IMR-90 (cell line): ENCODE measurements at regions not wholly inside any gene's neighbourhood (a gene's known extent, or its start where the extent isn't known, plus 50 kb on each side); places are given as distances from the start of the nearest gene placed in this dataset.

ENCODE experiments used
- ATAC-seq: fragments of 200-7000 bp; cut with Tn5 transposase; 2 replicates; pipeline ENCODE4 v1.9.1; 2020; ENCODE audit warnings: low read depth, mild to moderate bottlenecking, moderate library complexity
- BruUV-seq: library from RNA; stranded (reverse); fragments of 400-500 nt; replicated peaks from 2 replicates; lab custom pipeline; 2021; lab: Mats Ljungman, UMichigan
- CTCF ChIA-PET: fragments of 300-600 bp; formaldehyde crosslinking; extraction: SDS; loops from one replicate; lab custom pipeline; 2021; ENCODE audit warnings: antibody characterized with exemption; lab: Yijun Ruan, JAX
- POLR2A ChIA-PET: fragments of 300-600 bp; sonication (Branson Sonifier 250); formaldehyde crosslinking; loops from one replicate; lab custom pipeline; 2022; ENCODE audit warnings: antibody characterized with exemption; ENCODE audit not compliant: unreplicated experiment; lab: Charles Lee
- DNase-seq: peaks from one replicate; pipeline ENCODE4 v3.0.0; 2013
- H2AFZ ChIP-seq: replicated peaks from 2 replicates; pipeline ENCODE3; 2013; ENCODE audit warnings: low read length, mild to moderate bottlenecking; ENCODE audit not compliant: poor library complexity
- H2AK5ac ChIP-seq: 2 replicates; pipeline ENCODE4 v1.6.1; 2013; ENCODE audit warnings: low read depth, low read length, inconsistent platforms
- H2AK9ac ChIP-seq: replicated peaks from 2 replicates; pipeline ENCODE3; 2013; ENCODE audit warnings: mild to moderate bottlenecking, low read depth, low read length, moderate library complexity; ENCODE audit not compliant: poor library complexity
- H2BK120ac ChIP-seq: 2 replicates; pipeline ENCODE4 v1.6.1; 2013; ENCODE audit warnings: low read depth, low read length, inconsistent platforms
- H2BK15ac ChIP-seq: 3 replicates; pipeline ENCODE4 v1.6.1; 2013; ENCODE audit warnings: low read depth, low read length, inconsistent platforms
- H2BK20ac ChIP-seq: 2 replicates; pipeline ENCODE4 v1.6.1; 2013; ENCODE audit warnings: low read depth, mild to moderate bottlenecking, inconsistent platforms, low read length, moderate library complexity
- H2BK5ac ChIP-seq: 2 replicates; pipeline ENCODE4 v1.6.1; 2013; ENCODE audit warnings: mild to moderate bottlenecking, low read depth, low read length, inconsistent platforms; ENCODE audit not compliant: poor library complexity, severe bottlenecking
- H3K14ac ChIP-seq: replicated peaks from 2 replicates; pipeline ENCODE4 v1.6.1; 2013; ENCODE audit warnings: low read depth, low read length, inconsistent platforms
- H3K18ac ChIP-seq: 2 replicates; pipeline ENCODE4 v1.6.1; 2013; ENCODE audit warnings: low read depth, low read length, control low read depth
- H3K23ac ChIP-seq: 2 replicates; pipeline ENCODE4 v1.6.1; 2013; ENCODE audit warnings: low read depth, low read length, inconsistent platforms
- H3K27ac ChIP-seq: 2 replicates; pipeline ENCODE4 v1.5.1; 2013; ENCODE audit warnings: mild to moderate bottlenecking, control low read depth, low read length; ENCODE audit not compliant: insufficient read depth
- H3K27me3 ChIP-seq: 2 replicates; pipeline ENCODE4 v1.6.1; 2013; ENCODE audit warnings: low read length; ENCODE audit not compliant: control insufficient read depth, insufficient read depth
- H3K36me3 ChIP-seq: 2 replicates; pipeline ENCODE4 v1.6.1; 2013; ENCODE audit warnings: low read length, mixed read lengths; ENCODE audit not compliant: control insufficient read depth, insufficient read depth
- H3K4ac ChIP-seq: 2 replicates; pipeline ENCODE4 v1.6.1; 2013; ENCODE audit warnings: low read depth, low read length, inconsistent platforms
- H3K4me1 ChIP-seq: 2 replicates; pipeline ENCODE4 v1.6.1; 2013; ENCODE audit warnings: low read length, mixed read lengths; ENCODE audit not compliant: control insufficient read depth, insufficient read depth
- H3K4me2 ChIP-seq: 2 replicates; pipeline ENCODE4 v1.6.1; 2013; ENCODE audit warnings: low read depth, mild to moderate bottlenecking, control low read depth, low read length, moderate library complexity
- H3K4me3 ChIP-seq: 2 replicates; pipeline ENCODE4 v1.5.1; 2013; ENCODE audit warnings: low read depth, mild to moderate bottlenecking, control low read depth, low read length, moderate library complexity; ENCODE audit not compliant: insufficient read depth
- H3K56ac ChIP-seq: 2 replicates; pipeline ENCODE4 v1.6.1; 2013; ENCODE audit warnings: low read length, inconsistent platforms; ENCODE audit not compliant: insufficient read depth; ENCODE audit errors: extremely low read depth
- H3K79me1 ChIP-seq, 2 experiments: 2 replicates each; pipeline ENCODE4 v1.6.1; 2013; ENCODE audit warnings: low read length in 2 of 2, inconsistent platforms in 1 of 2, low read depth in 1 of 2
- H3K9ac ChIP-seq: 2 replicates; pipeline ENCODE4 v1.6.1; 2013; ENCODE audit warnings: low read depth, low read length, control low read depth
- H3K9me1 ChIP-seq: 2 replicates; pipeline ENCODE4 v1.6.1; 2013; ENCODE audit warnings: low read length, inconsistent platforms; ENCODE audit not compliant: insufficient read depth
- H3K9me3 ChIP-seq: 2 replicates; pipeline ENCODE4 v1.6.1; 2013; ENCODE audit warnings: low read length; ENCODE audit not compliant: control insufficient read depth, insufficient read depth
- H4K20me1 ChIP-seq: 2 replicates; pipeline ENCODE4 v1.6.1; 2013; ENCODE audit warnings: low read length, inconsistent platforms; ENCODE audit not compliant: insufficient read depth
- H4K5ac ChIP-seq: 2 replicates; pipeline ENCODE4 v1.6.1; 2013; ENCODE audit warnings: mild to moderate bottlenecking, low read depth, low read length, control low read depth
- H4K8ac ChIP-seq, 2 experiments: 2 replicates each; pipeline ENCODE4 v1.6.1; 2013; ENCODE audit warnings: low read depth in 2 of 2, low read length in 2 of 2, control low read depth in 1 of 2, inconsistent platforms in 1 of 2
- H4K91ac ChIP-seq: 2 replicates; pipeline ENCODE4 v1.6.1; 2013; ENCODE audit warnings: low read depth, low read length, inconsistent platforms; ENCODE audit not compliant: insufficient read depth
- BHLHE40 ChIP-seq: fragments of 150-350 bp; IDR thresholded peaks from 2 replicates; pipeline ENCODE4 v1.6.1; 2016; ENCODE audit warnings: mild to moderate bottlenecking, low read depth, low read length
- CEBPB ChIP-seq: IDR thresholded peaks from 2 replicates; pipeline ENCODE4 v1.6.1; 2012; ENCODE audit warnings: low read depth, low read length, improper control_type of control experiment
- CHD1 ChIP-seq: IDR thresholded peaks from 2 replicates; pipeline ENCODE4 v1.6.1; 2012; ENCODE audit warnings: low read depth, low read length, improper control_type of control experiment
- CTCF ChIP-seq: conservative IDR thresholded peaks from 2 replicates; pipeline ENCODE4 v1.5.1; 2012; ENCODE audit warnings: mild to moderate bottlenecking, low read depth, low read length, improper control_type of control experiment
- ELK1 ChIP-seq: fragments of 150-350 bp; IDR thresholded peaks from 2 replicates; pipeline ENCODE4 v1.6.1; 2016; ENCODE audit warnings: low read depth, mild to moderate bottlenecking, low read length, moderate library complexity, borderline replicate concordance
- FOS ChIP-seq: fragments of 150-350 bp; IDR thresholded peaks from 2 replicates; pipeline ENCODE4 v1.6.1; 2016; ENCODE audit warnings: low read depth, low read length
- MAFK ChIP-seq: IDR thresholded peaks from 2 replicates; pipeline ENCODE4 v1.6.1; 2012; ENCODE audit warnings: low read depth, low read length, improper control_type of control experiment
- MAZ ChIP-seq: IDR thresholded peaks from 2 replicates; pipeline ENCODE4 v1.6.1; 2012; ENCODE audit warnings: low read depth, mild to moderate bottlenecking, low read length, improper control_type of control experiment, moderate library complexity, borderline replicate concordance
- MXI1 ChIP-seq: IDR thresholded peaks from 2 replicates; pipeline ENCODE4 v1.6.1; 2012; ENCODE audit warnings: low read depth, mild to moderate bottlenecking, low read length, moderate library complexity, borderline replicate concordance
- NFE2L2 ChIP-seq: fragments of 150-350 bp; IDR thresholded peaks from 2 replicates; pipeline ENCODE4 v1.6.1; 2016; ENCODE audit warnings: low read depth, mild to moderate bottlenecking, low read length
- POLR2A ChIP-seq: IDR thresholded peaks from 2 replicates; pipeline ENCODE4 v1.6.1; 2012; ENCODE audit warnings: mild to moderate bottlenecking, low read depth, low read length
- RAD21 ChIP-seq: IDR thresholded peaks from 2 replicates; pipeline ENCODE4 v1.6.1; 2012; ENCODE audit warnings: low read length, improper control_type of control experiment
- RCOR1 ChIP-seq: IDR thresholded peaks from 2 replicates; pipeline ENCODE4 v1.6.1; 2012; ENCODE audit warnings: mild to moderate bottlenecking, low read length, improper control_type of control experiment; ENCODE audit not compliant: insufficient replicate concordance
- RFX5 ChIP-seq: IDR thresholded peaks from 2 replicates; pipeline ENCODE4 v1.8.0; 2012; ENCODE audit warnings: low read depth, mild to moderate bottlenecking, low read length, moderate library complexity
- SMC3 ChIP-seq: fragments of 150-350 bp; IDR thresholded peaks from 2 replicates; pipeline ENCODE4 v1.6.1; 2016; ENCODE audit warnings: low read depth, mild to moderate bottlenecking, antibody characterized with exemption, low read length, moderate library complexity
- USF2 ChIP-seq: fragments of 150-350 bp; IDR thresholded peaks from 2 replicates; pipeline ENCODE4 v1.6.1; 2017; ENCODE audit warnings: mild to moderate bottlenecking, antibody characterized with exemption, low read length, low read depth
- dilution Hi-C: fragments of 300-500 bp; cut with HindIII; formaldehyde crosslinking; loops from one replicate; pipeline ENCODE4 v1.14.3; 2018; ENCODE audit warnings: low sequenced_read_pairs; ENCODE audit not compliant: unreplicated experiment
- in situ Hi-C: fragments of 300-500 bp; cut with MboI; formaldehyde crosslinking; loops from 3 replicates; pipeline ENCODE4 v1.14.3; 2019; ENCODE audit warnings: low sequenced_read_pairs, inconsistent platforms, mixed read lengths
- intact Hi-C: fragments of 100-400 bp; cut with micrococcal nuclease; formaldehyde crosslinking; loops from 2 replicates; pipeline ENCODE4 v1.10.0; 2022

GRCh38 chr16:80298676-80299075 is 242.1 kb upstream of the DYNLRB2 start:
- ATAC-seq (no peak), DNase-seq (no peak)
- POLR2A ChIA-PET = no interaction called here
- peak overlapping the region; percentile 37; the same call in 1 of the 2 replicates for H2AK5ac ChIP-seq
- H3K27me3 ChIP-seq = no peaks in the 10 kb centered on the region
- in situ Hi-C loops (no loop called here), intact Hi-C loops (no loop called here), dilution Hi-C loops (no loop called here)
- no peak overlapping the region; the same call in 1 of the 2 replicates for H3K56ac ChIP-seq
- H2BK20ac ChIP-seq = peak overlapping the region; percentile 87
- no peak overlapping the region for H3K9ac ChIP-seq
- H3K36me3 ChIP-seq = no peaks in the 10 kb centered on the region
- peak overlapping the region; percentile 46 for H4K91ac ChIP-seq
- peak overlapping the region; percentile 24; the same call in 1 of the 2 replicates for H3K23ac ChIP-seq
- no peaks in the 10 kb centered on the region for H4K20me1 ChIP-seq
- BruUV-seq = no TSS peak
- H3K79me1 ChIP-seq = no peaks in the 10 kb centered on the region
- no peak overlapping the region for H3K4me3 ChIP-seq
- peak overlapping the region; percentile 86 for H3K14ac ChIP-seq
- H2BK15ac ChIP-seq = peak overlapping the region; percentile 72; the same call in 1 of the 3 replicates
- no peak overlapping the region for H2BK5ac ChIP-seq
- H3K9me1 ChIP-seq = peaks cover 22% of the 10 kb centered on the region
- CTCF ChIA-PET = no interaction called here
- peak overlapping the region; percentile 54 to 99; a peak in 2 of 4 replicates for H4K8ac ChIP-seq
- no peak overlapping the region for H3K4me2 ChIP-seq
- TF ChIP-seq POLR2A = no peak
- no peak for TF ChIP-seq FOS
- no peak for TF ChIP-seq MAFK
- TF ChIP-seq SMC3 = no peak
- no peak for TF ChIP-seq MAZ
- TF ChIP-seq MXI1 = no peak
- no peak for TF ChIP-seq CTCF
- no peak for TF ChIP-seq NFE2L2
- no peak for TF ChIP-seq ELK1
- TF ChIP-seq USF2 = no peak
- TF ChIP-seq CHD1 = no peak
- TF ChIP-seq RFX5 = no peak
- TF ChIP-seq BHLHE40 = no peak
- no peak for TF ChIP-seq RCOR1
- no peak for TF ChIP-seq CEBPB
- TF ChIP-seq RAD21 = no peak
- peak overlapping the region; percentile 17; the same call in 1 of the 2 replicates for H4K5ac ChIP-seq
- H2AK9ac ChIP-seq = no peak overlapping the region
- peak overlapping the region; percentile 48; the same call in 1 of the 2 replicates for H3K18ac ChIP-seq
- H3K27ac ChIP-seq = no peak overlapping the region
- peaks cover 3% of the 10 kb centered on the region; the same call in 1 of the 2 replicates for H3K9me3 ChIP-seq
- H3K4me1 ChIP-seq = peaks cover 25% of the 10 kb centered on the region
- H2BK120ac ChIP-seq = peak overlapping the region; percentile 98
- peak overlapping the region; percentile 74 for H3K4ac ChIP-seq
- H2AFZ ChIP-seq = peak overlapping the region; percentile 61
